Activated CD4-positive, CD25-positive, alpha-beta regulatory T cell treated with anti-CD3 and anti-CD28 coated beads, Interleukin-2, amount 50 U/mL, for 72 hours (primary cell): ENCODE measurements at regions not wholly inside any gene's neighbourhood (a gene's known extent, or its start where the extent isn't known, plus 50 kb on each side); places are given as distances from the start of the nearest gene placed in this dataset.

Experiments
- DNase-seq: peaks from one replicate; pipeline ENCODE4 v3.0.0; 2021

DNA sequence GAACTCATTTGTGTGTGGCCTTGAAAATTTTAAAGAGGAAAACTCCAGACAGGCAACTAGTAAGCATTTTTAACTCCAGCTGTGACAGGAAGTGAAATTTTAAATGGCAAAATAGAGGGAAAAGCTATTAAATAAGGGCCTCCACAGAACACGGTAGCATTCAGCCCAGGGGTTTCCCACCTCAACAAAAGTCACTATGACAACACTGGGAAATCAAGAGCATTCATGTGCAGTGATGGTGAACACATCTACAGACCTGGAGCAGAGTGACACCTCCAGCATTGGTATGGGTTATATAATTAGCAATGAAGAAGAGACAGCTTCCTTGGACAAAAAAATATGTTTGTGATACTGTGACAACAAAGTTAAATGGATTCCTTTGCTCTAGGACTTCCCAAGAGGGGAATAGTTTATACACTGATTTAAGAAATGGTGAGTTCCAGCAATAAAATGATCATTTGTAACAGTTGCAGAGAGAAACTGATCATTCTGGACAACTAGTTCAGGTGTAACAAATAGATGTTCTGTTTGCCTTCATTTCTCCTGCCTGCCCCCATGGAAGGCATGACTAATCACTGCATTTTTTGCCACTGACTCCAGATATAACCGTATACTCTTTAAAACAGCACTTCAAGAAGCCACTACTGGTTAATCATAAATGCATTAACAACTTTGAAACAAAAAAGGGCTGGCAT is 93.3 kb upstream of the SLC44A1 start:
- DNase-seq, result no peak

DNA sequence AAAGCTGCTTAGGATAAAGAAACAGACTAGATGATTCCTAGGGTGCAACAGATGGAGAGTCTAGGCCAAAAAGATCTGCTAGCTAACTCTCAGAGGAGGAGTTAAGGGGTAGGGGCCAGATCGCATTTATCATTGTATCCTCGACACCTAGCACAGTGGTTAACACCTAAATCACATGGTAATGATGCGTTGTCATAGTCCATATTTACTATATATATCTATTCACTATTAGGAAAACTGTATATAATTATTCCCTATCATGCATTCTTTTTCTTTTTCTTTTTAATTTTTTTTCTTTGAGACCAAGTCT is 92.8 kb upstream of the SLC44A1 start:
- DNase-seq, result no peak

DNA sequence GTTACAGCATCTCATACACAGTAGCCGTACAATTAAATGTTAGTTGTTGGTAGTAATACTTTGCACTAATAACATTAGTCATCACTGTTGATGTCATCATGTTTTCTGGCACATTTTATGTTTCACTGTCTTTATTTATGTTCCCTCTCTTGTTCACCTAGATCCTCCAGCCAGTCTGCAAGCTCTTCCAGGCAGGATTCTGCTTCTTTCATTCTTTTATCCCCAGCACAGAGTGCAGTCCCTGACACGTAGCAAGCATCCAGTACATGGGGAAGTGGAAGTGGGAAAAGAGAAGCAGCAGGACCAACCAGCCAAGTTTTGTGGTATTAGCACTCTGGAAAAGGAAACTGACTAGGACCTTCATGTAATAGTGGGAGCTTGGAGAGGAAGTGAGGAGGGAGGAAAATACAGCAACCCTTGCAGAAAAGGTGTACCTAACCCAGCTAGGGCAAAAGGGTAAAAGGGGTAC is 89.7 kb upstream of the SLC44A1 start:
- no peak for DNase-seq

DNA sequence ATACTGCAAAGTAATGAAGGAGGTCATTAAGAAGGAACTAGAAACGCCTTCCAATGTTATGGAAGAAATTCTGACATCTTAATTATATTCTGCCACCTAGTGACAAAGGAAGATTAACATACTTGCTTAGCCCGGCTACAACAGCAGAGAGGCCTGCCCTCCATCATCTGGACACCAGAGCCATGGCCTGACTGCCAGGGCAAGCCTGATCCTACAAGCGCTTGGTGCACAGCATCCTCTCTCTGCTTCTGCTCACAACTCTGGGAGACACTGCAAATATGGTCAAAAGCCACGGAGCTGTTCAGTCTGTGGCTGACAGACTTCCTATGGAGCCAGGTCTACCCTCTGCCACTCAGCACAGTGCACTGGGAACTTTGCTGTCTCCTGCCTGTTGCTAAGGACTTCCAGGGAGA is 87.3 kb upstream of the SLC44A1 start:
- DNase-seq, result no peak

DNA sequence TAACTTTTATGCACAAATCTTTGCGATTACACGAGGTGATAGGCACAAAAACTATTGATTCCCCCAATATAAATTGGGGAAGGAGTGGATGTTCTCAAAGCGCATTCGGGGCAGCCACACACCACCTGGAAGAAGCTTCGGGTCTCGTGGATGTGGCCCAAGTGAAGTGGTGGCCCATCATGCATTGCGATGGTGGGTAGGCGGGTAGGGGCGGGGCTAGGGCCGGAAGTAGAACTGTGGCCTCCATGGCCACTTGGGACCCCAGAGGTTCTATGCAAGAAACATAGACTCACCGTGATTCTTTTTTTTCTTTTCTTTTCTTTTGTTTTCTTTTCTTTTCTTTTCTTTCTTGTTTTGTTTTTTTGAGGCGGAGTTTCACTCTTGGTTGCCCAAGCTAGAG is 86.4 kb upstream of the SLC44A1 start:
- DNase-seq, result no peak

DNA sequence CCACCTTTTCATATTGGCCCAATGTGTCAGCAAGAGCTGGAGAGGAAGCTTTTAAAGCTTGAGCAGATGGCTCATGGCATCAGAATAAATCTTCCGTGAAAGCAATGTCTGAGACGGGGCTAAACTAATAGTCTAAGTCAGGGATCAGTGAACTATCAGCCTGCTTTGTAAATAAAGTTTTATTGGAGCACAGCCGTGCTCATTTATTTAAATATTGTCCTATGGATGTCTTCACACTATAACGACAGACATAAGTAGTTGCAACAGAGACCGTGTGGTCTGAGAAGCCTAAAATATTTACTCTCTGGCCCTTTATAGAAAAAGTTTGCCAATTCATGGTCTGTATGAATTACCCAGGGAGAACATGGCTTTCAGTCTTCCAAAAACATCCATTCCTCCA is 85.6 kb upstream of the SLC44A1 start:
- no peak for DNase-seq

DNA sequence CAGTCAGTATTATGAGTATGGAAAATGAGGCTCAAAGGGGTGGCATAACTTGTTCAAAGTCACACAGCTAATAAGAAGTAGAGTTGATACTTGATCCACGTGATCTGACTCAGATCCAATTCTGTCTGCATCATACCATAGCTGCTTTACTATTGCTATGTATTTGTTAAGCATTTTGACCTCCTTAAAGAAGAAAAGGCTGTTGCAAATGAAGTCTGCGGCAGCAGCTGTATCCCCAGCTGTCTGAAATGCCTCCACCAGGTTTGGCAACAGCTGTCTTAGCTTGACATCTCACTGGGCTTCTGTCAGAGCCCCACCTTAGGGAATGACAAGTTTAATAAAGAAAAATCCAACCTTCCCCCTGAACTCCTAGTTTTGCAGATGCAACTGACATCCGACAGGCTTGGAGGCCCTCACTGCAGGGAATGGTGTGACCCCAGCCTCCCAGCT is 75.6 kb upstream of the SLC44A1 start:
- DNase-seq, result no peak

DNA sequence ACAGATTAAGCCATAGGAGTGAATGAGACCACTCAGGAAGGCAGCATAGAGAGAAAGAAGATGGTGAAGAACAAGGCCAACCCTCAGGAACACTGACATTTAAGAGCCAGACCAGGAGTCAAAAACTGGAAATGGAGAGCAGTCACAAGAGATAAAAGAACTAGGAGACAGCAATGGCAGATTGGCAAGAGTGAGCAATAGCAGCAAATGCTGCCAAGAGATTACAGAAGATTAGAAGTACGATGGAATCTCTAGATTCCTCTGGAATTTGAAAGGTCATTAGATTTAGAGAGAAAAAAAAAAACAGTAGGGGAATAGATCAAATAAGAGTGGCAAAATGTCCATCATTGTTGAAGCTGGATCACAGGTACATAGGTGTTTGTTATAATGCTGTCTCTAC is 73.4 kb upstream of the SLC44A1 start:
- DNase-seq, result no peak

DNA sequence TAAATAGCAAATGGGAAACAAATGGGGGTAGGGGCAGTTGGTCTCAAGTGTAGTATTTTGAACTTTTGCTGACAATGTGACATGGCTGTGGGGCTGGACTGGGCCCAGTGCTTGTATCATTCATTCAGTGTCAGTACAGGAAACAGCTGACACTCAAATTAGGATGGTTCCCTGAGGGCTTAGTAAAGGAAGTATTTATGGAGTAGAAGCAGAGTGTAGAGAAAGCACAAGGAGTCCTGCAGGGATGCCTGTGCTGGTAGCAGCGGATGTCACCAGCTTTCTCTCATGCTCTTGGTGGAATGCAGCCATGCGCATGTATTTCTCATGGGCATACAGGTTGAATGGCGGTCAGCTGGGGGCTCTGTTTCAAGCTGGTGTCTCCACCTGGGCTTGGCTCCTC is 72.9 kb upstream of the SLC44A1 start:
- DNase-seq, result no peak

DNA sequence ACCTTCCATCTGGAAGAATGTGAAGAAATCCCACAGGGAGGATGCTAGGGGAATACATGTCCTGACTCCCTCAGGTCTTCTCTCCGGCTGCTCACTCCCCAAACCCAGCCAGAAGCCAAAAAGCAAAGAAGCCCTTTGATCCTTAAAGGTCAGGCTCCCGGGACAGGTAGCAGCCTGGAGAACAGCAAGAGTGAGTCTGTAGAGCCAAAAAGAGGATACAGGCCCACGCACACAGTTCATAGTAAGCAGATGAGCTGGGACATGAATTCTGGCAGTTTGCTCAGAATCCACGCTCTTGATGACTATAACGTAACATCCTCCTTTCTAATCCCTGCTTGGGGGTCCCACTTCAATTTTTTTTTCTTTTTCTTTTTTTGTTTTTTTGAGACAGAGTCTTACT is 72.0 kb upstream of the SLC44A1 start:
- no peak for DNase-seq

DNA sequence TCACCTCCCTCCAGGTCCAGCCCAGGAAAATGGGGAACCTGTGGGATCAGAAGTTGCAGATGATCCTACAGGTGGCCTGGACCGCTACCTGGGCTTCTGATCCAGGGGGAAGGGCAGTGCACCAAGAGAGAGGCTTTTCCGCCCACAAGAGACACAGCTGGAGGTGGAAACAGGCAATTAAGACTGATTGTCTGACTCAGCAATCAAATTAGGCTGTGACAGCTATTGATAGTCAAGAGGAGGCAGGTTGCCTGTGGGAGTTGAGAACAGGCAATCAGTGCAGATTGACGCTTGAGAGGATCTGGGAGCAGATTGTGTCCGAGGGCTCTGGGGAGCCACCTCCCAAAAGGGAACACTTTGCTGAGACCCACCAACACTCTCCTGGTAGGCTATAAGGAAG is 71.1 kb upstream of the SLC44A1 start:
- no peak for DNase-seq

DNA sequence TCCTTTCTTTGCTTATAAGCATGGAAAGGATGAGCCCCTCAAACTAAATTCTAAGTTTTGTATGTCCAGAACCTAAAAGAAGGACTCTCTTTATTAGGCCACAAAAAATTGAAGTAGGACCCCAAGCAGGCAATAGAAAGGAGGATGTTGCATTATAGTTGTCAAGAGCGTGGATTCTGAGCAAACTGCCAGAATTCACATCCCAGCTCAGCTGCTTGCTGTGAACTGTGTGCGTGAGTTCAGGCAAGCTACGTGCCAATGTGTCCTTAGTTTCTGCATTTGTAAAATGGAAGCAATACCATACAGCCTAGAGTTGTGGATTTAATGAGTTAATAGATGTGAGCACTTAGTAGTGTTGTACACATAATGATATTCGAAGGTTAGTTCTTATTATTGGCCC is 70.6 kb upstream of the SLC44A1 start:
- no peak for DNase-seq

DNA sequence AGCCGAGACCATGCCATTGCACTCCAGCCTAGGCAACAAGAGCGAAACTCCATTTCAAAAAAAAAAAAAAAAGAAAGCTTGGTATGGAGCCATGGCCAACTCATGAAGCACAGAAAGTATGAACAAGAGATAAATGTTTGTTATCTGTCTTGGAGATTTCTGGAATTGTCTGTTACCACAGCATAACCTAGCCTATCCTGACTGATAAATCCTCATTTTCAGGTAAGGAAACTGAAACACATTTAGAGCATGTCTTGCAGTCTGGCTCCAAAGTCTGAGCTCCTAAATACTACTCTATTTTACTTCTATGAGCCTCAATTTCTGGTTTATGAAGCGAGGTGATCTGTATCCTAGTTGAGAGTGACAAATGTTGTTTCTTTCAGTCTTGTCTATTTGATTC is 68.3 kb upstream of the SLC44A1 start:
- no peak for DNase-seq

DNA sequence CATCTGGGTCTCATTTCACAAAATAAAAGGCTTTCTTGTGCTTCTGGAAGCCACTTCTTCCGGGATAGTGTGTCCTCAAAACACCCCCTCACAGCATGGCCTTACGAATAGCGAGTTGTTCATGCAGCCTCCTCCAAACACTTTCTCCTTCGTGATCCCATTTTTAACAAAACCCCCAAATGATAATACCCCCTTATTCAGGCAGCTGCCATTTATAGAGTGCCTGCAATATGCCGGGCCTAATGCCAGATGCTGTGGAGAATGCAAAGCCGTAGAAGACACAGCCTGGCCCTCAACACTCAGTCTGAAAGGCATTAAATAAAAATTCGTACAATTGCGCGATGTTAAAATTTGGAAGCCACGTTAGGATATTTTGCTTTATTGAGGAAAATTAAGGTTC is 66.4 kb upstream of the SLC44A1 start:
- no peak for DNase-seq

DNA sequence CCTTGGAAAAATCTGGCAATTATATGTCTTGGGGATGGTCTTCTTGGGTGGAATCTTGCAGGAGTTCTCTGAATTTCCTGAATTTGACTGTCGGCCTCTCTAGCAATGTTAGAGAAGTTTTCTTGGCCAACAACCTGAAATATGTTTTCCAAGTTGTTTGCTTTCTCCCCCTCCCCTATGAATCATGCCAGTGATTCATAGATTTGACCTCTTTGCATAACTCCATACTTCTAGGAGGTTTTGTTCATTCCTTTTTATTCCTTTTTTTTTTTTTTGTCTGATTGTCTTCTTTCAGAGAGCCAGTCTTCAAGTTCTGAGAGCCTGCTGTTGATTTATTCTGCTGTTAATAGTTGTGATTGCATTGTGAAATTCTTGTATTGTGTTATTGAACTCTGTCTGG is 56.7 kb upstream of the SLC44A1 start:
- DNase-seq, result no peak

DNA sequence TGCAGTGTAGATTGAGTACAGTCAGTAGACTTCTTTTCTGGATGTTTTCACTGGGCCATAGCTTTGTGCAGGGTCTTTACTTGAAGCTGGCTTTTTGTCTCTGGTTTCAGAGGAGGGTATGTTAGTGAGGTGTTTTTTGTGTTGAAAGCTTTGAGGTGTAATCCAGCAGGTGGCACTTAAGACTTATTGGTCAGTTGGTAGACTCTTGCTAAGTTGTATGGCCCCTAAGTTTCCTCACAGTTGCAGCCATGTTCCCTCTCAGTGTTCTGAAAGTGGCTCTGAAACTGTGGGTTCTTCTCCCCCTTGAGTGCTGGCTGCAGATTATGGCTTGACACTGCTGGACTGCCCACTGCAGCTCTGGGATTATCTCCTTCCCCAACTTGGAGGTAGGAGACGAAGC is 55.7 kb upstream of the SLC44A1 start:
- DNase-seq, result no peak

DNA sequence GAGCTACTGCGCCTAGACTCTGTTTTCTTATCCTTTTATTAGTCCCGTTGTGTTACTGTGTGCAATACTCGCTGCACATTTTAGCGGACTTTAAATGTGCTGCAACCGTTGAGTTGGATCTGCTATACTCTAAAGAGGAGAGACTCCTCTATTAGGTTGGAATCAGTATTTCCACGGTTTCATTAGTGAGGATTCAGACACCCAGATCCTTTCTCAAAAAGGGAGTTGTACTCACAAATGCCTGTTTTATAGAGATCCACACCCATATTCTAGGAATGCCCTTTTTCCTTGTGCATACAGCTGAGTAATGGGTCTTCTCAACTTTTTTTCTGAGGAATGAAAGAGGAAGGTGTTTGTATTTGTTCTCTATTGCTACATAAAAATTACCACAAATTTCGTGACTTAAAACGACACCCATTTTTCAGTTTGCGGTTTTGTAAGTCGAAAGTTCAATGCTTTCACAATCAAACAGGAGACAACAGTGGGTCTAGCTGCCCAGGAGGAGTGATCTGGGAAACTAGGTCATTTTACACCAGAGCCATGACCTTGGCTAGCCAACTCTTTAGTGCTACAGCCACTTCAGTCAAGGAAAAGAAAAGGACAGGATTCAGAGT is 52.8 kb upstream of the SLC44A1 start:
- no peak for DNase-seq

DNA sequence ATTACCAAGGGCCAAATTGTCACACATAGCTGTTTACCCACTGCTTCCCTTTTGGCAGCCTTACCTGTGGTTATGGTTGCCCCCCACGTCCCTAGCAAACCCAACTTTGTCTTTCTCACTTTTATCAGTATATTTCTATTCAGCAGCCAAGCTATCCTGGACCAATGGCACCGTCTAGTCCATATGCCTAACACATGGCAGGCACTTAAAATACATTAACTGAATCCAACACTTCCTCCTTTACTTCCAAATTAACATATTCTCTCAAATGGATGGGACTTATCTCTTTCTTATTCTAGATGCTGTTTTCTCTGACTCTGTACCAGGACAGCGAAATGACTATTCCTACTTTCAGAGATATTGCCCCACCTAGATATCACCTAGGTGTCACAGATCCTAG is 50.9 kb upstream of the SLC44A1 start:
- no peak for DNase-seq

DNA sequence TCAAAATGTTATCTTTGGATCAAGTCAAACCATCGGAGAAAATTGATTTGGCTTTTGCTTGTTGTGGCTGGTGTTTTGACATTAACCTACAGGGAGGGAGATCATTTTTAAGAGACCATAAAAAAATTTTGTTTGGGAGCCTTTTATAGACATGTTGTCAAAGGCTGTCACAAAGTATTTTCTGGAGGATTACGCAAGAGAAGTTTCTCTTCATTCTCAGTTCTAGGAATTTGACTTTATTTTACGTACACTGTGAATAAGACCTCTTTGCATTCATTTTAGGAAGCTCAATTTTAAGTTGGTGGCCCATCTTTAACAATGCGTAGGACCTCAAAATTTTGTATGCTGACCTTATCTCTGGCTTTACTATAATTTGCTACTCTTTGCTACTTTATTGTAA is 50.2 kb upstream of the SLC44A1 start:
- DNase-seq, result no peak
